ENCODE measurements at regions not wholly inside any gene's neighbourhood (a gene's known extent, or its start where the extent isn't known, plus 50 kb on each side); places are given as distances from the start of the nearest gene placed in this dataset.
"Not testable (repeated sequence)": the region's sequence is repeated elsewhere in the genome, so short reads cannot be mapped to it uniquely, and the experiment has no call there.

- TF ChIP-seq CTCF (conservative IDR thresholded peaks at IDR 0.05; ENCODE audit: low read depth, low read length): peak; percentile 67
- peak; percentile 10 for DNase-seq (ENCODE audit: low read depth)
- no peak overlapping the region for H3K4me3 ChIP-seq (ENCODE audit: low read depth, low read length)
These were observed 557.3 kb upstream of the MIS18BP1 start for GRCh38 chr14:45810152-45810872.

- no peak overlapping the region for H3K4me3 ChIP-seq (ENCODE audit: low read depth, low read length)
- no peak for TF ChIP-seq CTCF (conservative IDR thresholded peaks at IDR 0.05; ENCODE audit: low read depth, low read length)
- no peak for DNase-seq (ENCODE audit: low read depth)
These were observed 554.3 kb upstream of the MIS18BP1 start for GRCh38 chr14:45807178-45807899.

GRCh38 chr14:45799511-45799910, 546.5 kb upstream of the MIS18BP1 start:
- no peak for TF ChIP-seq CTCF (conservative IDR thresholded peaks at IDR 0.05; ENCODE audit: low read depth, low read length)
- DNase-seq (ENCODE audit: low read depth): no peak
- no peak overlapping the region for H3K4me3 ChIP-seq (ENCODE audit: low read depth, low read length)

GRCh38 chr14:45798659-45799058, 545.7 kb upstream of the MIS18BP1 start:
- no peak overlapping the region for H3K4me3 ChIP-seq (ENCODE audit: low read depth, low read length)
- DNase-seq (ENCODE audit: low read depth): no peak
- no peak for TF ChIP-seq CTCF (conservative IDR thresholded peaks at IDR 0.05; ENCODE audit: low read depth, low read length)

- not testable (repeated sequence) for DNase-seq (ENCODE audit: low read depth); H3K4me3 ChIP-seq (ENCODE audit: low read depth, low read length)
These were observed 543.0 kb upstream of the MIS18BP1 start for GRCh38 chr14:45796006-45796405.

GRCh38 chr14:45793081-45793480, 540.1 kb upstream of the MIS18BP1 start:
- H3K4me3 ChIP-seq (ENCODE audit: low read depth, low read length): no peak overlapping the region
- DNase-seq (ENCODE audit: low read depth): no peak
- no peak for TF ChIP-seq CTCF (conservative IDR thresholded peaks at IDR 0.05; ENCODE audit: low read depth, low read length)

GRCh38 chr14:45790293-45790692, 537.3 kb upstream of the MIS18BP1 start:
- H3K4me3 ChIP-seq (ENCODE audit: low read depth, low read length): no peak overlapping the region
- no peak for DNase-seq (ENCODE audit: low read depth)
- TF ChIP-seq CTCF (conservative IDR thresholded peaks at IDR 0.05; ENCODE audit: low read depth, low read length): no peak

All from epithelial cell of proximal tubule (primary cell).